ENCODE measurements at regions not wholly inside any gene's neighbourhood (a gene's known extent, or its start where the extent isn't known, plus 50 kb on each side); places are given as distances from the start of the nearest gene placed in this dataset.

DNA sequence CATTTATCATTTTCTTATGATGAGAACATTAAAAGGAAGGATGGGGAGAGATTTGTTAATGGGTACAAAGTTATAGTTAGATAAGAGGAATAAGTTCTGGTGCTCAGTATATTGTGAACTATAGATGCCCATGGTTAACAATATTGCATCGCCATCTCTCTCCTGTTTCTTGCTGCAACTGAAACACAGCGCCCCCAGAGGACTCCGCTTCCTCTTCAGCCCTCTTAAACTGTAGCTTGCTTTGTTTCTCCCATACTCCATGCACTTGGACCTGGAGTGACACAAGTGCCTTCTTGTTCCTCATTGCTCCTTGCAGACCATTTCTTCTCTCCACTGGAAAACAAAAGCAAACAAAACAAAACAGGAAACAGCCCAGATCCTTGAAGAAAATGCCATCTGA lies 70.1 kb upstream of the NTPCR start:
- DNase-seq (ENCODE audit: extremely low read depth, low read depth): no peak
- TF ChIP-seq, protein P1, sequence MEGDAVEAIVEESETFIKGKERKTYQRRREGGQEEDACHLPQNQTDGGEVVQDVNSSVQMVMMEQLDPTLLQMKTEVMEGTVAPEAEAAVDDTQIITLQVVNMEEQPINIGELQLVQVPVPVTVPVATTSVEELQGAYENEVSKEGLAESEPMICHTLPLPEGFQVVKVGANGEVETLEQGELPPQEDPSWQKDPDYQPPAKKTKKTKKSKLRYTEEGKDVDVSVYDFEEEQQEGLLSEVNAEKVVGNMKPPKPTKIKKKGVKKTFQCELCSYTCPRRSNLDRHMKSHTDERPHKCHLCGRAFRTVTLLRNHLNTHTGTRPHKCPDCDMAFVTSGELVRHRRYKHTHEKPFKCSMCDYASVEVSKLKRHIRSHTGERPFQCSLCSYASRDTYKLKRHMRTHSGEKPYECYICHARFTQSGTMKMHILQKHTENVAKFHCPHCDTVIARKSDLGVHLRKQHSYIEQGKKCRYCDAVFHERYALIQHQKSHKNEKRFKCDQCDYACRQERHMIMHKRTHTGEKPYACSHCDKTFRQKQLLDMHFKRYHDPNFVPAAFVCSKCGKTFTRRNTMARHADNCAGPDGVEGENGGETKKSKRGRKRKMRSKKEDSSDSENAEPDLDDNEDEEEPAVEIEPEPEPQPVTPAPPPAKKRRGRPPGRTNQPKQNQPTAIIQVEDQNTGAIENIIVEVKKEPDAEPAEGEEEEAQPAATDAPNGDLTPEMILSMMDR (IDR thresholded peaks at IDR 0.05; ENCODE audit: low read depth, low read length): peak; percentile 33

DNA sequence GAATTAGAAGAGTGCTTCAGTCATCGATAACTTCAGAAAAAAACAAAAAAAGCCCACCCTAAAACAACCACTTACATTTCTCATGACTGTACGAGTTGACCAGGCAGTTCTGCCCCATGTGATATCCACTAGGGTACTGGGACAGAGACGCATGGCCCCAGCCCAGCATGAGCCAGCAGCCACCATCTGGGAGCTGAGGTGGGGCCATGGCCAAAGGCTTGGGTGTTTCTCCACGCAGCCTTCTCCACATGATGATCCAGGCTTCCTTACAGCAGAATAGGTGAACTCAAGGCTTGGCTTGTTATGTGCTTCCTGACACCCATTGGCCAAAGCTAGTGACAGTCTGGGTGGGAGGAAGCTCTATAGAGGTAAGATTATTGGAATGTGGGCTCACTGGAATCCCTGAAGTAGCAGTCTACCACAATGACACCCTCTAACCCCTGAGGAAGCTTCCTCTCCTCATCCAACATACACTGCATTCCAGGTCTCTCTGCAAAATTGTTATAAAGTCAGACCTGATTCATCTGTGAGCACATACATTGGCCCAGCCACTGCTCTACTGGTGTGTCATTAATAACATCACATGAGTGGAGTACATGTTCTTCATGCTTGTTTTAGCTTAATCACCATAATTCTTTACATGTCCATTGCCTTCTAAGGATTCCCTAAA lies 66.3 kb upstream of the NTPCR start:
- TF ChIP-seq, protein P1 (IDR thresholded peaks at IDR 0.05; ENCODE audit: low read depth, low read length): no peak
- DNase-seq (ENCODE audit: extremely low read depth, low read depth): no peak

DNA sequence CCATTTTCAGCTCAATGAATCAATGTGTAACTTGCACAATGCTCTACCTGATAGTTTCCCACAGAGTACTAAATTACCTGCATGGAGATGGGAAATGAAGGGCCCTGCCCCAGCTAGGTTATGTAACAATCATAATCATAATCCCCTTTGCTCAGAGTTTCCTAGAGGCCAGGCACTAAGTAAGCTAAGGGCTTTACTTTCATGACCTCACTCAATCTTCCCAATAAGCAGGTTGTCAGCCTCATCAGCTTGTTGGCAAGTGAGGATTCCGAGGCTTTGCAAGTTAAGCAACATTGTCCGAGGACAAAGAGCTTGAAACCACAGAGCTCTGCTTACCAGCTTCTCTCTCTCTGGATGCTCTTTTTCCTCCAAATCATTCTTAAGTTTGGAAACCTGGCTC lies 64.1 kb upstream of the NTPCR start:
- TF ChIP-seq, protein P1 (IDR thresholded peaks at IDR 0.05; ENCODE audit: low read depth, low read length): no peak
- DNase-seq (ENCODE audit: extremely low read depth, low read depth): no peak

DNA sequence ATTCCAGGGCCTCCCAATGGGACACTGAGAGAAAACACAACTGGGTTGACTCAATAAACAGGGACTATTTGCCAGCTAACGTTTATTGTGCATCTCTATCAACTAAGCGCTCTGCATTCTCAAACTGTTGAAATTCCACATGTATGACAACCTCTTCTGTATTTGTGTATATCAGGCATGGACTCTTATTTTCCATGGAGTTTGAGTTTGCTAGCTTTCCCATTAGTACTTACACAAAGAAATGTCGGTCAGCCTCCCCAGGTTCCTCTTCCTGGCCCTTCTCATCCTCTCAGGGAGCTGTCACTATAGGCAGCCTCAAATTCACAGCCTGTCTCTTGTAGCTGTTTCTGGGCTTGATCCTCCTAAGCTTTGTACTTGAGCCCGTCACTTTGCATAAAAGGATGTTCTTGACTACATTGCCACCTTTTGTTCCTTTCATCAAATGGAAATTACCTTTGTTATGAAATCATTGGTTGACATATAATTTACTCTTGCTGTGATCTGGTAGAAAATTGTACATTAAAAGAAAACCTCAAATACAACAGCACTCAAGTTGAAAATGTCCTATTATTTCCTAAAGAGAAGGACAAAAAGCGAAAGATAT lies 60.0 kb upstream of the NTPCR start:
- DNase-seq (ENCODE audit: extremely low read depth, low read depth): no peak
- TF ChIP-seq, protein P1 (IDR thresholded peaks at IDR 0.05; ENCODE audit: low read depth, low read length): no peak

DNA sequence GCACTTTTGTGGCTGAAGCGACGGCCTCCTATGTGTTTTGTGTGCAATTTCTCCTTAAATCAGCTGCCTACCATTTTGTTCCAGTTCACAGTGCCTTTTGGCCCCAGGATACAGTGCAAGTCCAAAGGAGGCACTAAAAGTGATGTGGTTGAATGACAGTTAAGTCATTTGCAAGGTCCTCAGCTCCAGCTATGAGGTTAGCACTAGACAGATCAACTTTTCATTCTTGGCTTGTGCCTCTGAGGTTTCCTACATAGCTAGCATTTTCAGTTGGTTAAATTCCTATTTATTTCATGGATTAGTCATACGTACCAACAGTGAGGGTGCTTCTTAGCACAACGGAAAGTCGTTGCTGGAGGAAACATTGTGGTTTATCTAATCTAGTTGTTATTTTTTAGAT lies 59.3 kb upstream of the NTPCR start:
- DNase-seq (ENCODE audit: extremely low read depth, low read depth): peak; percentile 79
- TF ChIP-seq, protein P1 (IDR thresholded peaks at IDR 0.05; ENCODE audit: low read depth, low read length): no peak

DNA sequence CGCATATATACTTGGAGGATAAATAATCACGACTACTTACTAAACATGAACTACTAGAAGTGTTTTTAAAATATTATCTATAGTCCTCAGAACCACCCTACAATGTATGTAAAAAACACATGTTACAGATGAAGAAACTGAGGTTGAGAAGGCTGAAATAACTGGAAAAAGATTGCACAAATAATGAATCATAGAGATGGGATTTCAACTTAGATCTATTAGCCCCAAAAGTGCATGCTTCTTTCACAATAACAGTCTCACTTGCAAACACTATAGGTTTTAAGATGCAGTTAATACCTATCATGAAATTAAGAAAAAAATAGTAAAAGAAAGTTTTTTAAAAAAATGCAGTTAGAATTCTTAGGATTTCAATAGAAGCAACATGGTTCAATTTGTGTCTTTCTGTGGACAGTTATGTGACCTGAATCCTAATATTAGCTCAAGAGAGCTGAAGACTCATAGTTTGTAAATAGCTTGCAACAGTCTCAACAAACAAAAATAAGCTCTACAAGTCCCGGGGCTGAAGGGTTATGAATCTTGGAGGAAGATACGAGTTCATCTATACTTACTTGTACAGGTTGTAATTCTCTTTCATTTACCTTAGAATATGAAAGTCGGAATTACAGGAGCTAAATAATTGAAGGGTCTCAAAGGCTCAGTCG lies 58.6 kb upstream of the NTPCR start:
- TF ChIP-seq, protein P1 (IDR thresholded peaks at IDR 0.05; ENCODE audit: low read depth, low read length): no peak
- DNase-seq (ENCODE audit: extremely low read depth, low read depth): no peak

Data from AG09319 (cell line).